ENCODE measurements at regions not wholly inside any gene's neighbourhood (a gene's known extent, or its start where the extent isn't known, plus 50 kb on each side); places are given as distances from the start of the nearest gene placed in this dataset.

GRCh38 chr2:19683556-19683955 lies 218.2 kb downstream of the TTC32 start:
- Histone ChIP-seq H3K4me3 (ENCODE audit: low read depth, low read length) (no peak overlapping the region), H3K36me3 (ENCODE audit: control insufficient read depth in 2 of 2, insufficient read depth in 1 of 2, low read length in 2 of 2) (no peaks in the 10 kb centered on the region), H3K4me1 (ENCODE audit: control insufficient read depth, insufficient read depth, low read length) (no peaks in the 10 kb centered on the region), H3K27ac (ENCODE audit: extremely low read depth, low read depth, low read length) (no peak overlapping the region), H3K9me3 (ENCODE audit: control insufficient read depth, insufficient read depth, low read depth, low read length) (no peaks in the 10 kb centered on the region)
- TF ChIP-seq ZBTB11 (tag by site-specific recombination; conservative IDR thresholded peaks at IDR 0.05; ENCODE audit: low read depth) (no peak), ZBTB44 (tag by site-specific recombination; IDR thresholded peaks at IDR 0.05) (no peak), ZNF585B (tag by site-specific recombination; IDR thresholded peaks at IDR 0.05) (no peak), ZNF239 (tag by site-specific recombination; IDR thresholded peaks at IDR 0.05) (no peak), ZNF37A (tag by site-specific recombination; IDR thresholded peaks at IDR 0.05) (no peak), YY1 (tag by site-specific recombination; IDR thresholded peaks at IDR 0.05) (no peak), ZBTB7A (tag by site-specific recombination; IDR thresholded peaks at IDR 0.05; ENCODE audit: low read depth) (no peak), ZNF596 (tag by site-specific recombination; IDR thresholded peaks at IDR 0.05) (no peak), ZNF148 (tag by site-specific recombination; IDR thresholded peaks at IDR 0.05; ENCODE audit: borderline replicate concordance) (no peak)
- CTCF ChIA-PET: interaction anchor here (1.0 kb wide), 1 partner anchor 179 kb away, joined by 3 read pairs; no protein-coding TSS in a partner anchor
- POLR2A ChIA-PET: no interaction called here

GRCh38 chr2:19682493-19682892 lies 219.3 kb downstream of the TTC32 start:
- H3K36me3 ChIP-seq (ENCODE audit: control insufficient read depth in 2 of 2, insufficient read depth in 1 of 2, low read length in 2 of 2): no peaks in the 10 kb centered on the region
- TF ChIP-seq ZNF658 (tag by site-specific recombination; IDR thresholded peaks at IDR 0.05) (no peak), ZNF621 (tag by site-specific recombination; IDR thresholded peaks at IDR 0.05) (no peak), KLF16 (tag by site-specific recombination; IDR thresholded peaks at IDR 0.05) (no peak), ZNF707 (tag by site-specific recombination; IDR thresholded peaks at IDR 0.05) (no peak), ZBTB26 (tag by site-specific recombination; optimal IDR thresholded peaks at IDR 0.05) (no peak), SCRT1 (tag by site-specific recombination; IDR thresholded peaks at IDR 0.05; ENCODE audit: borderline replicate concordance) (no peak), TRIM28 (IDR thresholded peaks at IDR 0.05; ENCODE audit: borderline replicate concordance, low read length) (no peak), ZIC2 (tag by site-specific recombination; IDR thresholded peaks at IDR 0.05) (no peak), HIC1 (tag by site-specific recombination; IDR thresholded peaks at IDR 0.05) (no peak)
- H3K9me3 ChIP-seq (ENCODE audit: control insufficient read depth, insufficient read depth, low read depth, low read length): no peaks in the 10 kb centered on the region
- H3K27ac ChIP-seq (ENCODE audit: extremely low read depth, low read depth, low read length): no peak overlapping the region
- POLR2A ChIA-PET: no interaction called here
- no peaks in the 10 kb centered on the region for H3K4me1 ChIP-seq (ENCODE audit: control insufficient read depth, insufficient read depth, low read length)
- CTCF ChIA-PET: no interaction called here
- H3K4me3 ChIP-seq (ENCODE audit: low read depth, low read length): no peak overlapping the region
